Right lobe of liver (tissue), 6 donors: ENCODE measurements at regions not wholly inside any gene's neighbourhood (a gene's known extent, or its start where the extent isn't known, plus 50 kb on each side); places are given as distances from the start of the nearest gene placed in this dataset.

Experiments used
- ATAC-seq, 4 donors: fragments of 200-7000 bp; cut with Tn5 transposase; one replicate each; pipeline ENCODE4 v1.9.1; 2020; ENCODE audit warnings: mild to moderate bottlenecking in 4 of 4, moderate library complexity in 4 of 4
- DNase-seq, 3 donors: peaks; one replicate each; pipeline ENCODE4 v3.0.0-alpha.2; 2020
- H3K27ac ChIP-seq, 3 donors: fragments of 200-600 bp; one replicate each; pipeline ENCODE4 v1.8.0; 2022
- H3K27me3 ChIP-seq, 2 donors: fragments of 200-600 bp; one replicate each; pipeline ENCODE4 v1.8.0; 2022
- H3K36me3 ChIP-seq, 4 donors: fragments of 200-600 bp; sonication (generic) in 1 of 4; one replicate each; pipeline versions ENCODE4 v1.5.1 to v1.8.0; 2017 to 2022; ENCODE audit warnings: control low read depth in 1 of 4
- H3K4me1 ChIP-seq, 4 donors: fragments of 200-600 bp; sonication (generic) in 1 of 4; one replicate each; pipeline versions ENCODE4 v1.5.1 to v1.8.0; 2017 to 2022; ENCODE audit warnings: control low read depth in 1 of 4
- H3K4me3 ChIP-seq, 3 donors: fragments of 200-600 bp; one replicate each; pipeline ENCODE4 v1.8.0; 2022
- H3K9me3 ChIP-seq, 4 donors: fragments of 200-600 bp; sonication (generic) in 1 of 4; one replicate each; pipeline versions ENCODE4 v1.5.1 to v1.8.0; 2017 to 2022; ENCODE audit warnings: control low read depth in 1 of 4
- POLR2A ChIP-seq: fragments of 450-650 bp; IDR thresholded peaks from one replicate; pipeline ENCODE4 v1.6.1; 2017; ENCODE audit warnings: antibody characterized with exemption, mild to moderate bottlenecking
- WGBS: methylation state at CpG from one replicate; pipeline ENCODE4 v1.1.6; 2018; ENCODE audit warnings: low coverage, low lambda C conversion rate; ENCODE audit not compliant: insufficient coverage; ENCODE audit errors: missing lambda C conversion rate; 5-methylcytosine and 5-hydroxymethylcytosine counted together
- intact Hi-C, 2 donors: fragments of 100-400 bp; cut with DNase I; formaldehyde crosslinking; loops; one replicate each; pipeline versions ENCODE4 v1.11.2 to v1.14.1; 2022
- TF ChIP-seq, protein P1 (sequence below), 4 donors: fragments of 200-600 bp in 3 of 4; fragments of 450-650 bp in 1 of 4; IDR thresholded peaks; one replicate each; pipeline versions ENCODE4 v1.5.1 to v1.8.0; 2016 to 2022; ENCODE audit warnings: antibody characterized with exemption in 4 of 4, mild to moderate bottlenecking in 2 of 4
- donor health status: DM: no; HTN: yes; CAD: no.
- donor health status: DM: no; HTN: no; CAD: no.
- donor health status: DM: no; HTN: no; CAD: no.
- donor health status: DM: no; HTN: yes; CAD: no.
- donor health status: DM: no; HTN: yes; CAD: no.

DNA sequence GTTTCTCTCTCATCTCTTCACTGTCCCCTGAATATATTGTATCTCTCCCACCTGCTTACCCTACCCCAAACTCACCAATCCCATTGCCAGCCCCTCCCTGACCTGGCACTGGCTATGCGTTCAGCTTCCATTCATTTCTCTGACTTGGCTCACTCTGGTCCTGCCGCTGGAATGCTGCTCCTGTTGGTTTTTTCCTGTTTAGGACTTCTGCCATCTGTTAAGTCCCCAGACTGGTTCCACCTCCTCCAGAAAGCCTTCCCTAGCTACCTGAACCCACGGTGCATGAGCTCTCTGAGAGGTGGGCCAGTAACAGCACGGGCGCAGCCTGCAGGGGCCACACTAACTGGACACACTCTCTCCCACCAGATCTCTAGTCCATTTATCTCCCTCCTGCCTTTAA is 80.2 kb downstream of the HIF1AN start:
- no peaks in the 10 kb centered on the region for H3K4me1 ChIP-seq
- no peak for ATAC-seq
- no peaks in the 10 kb centered on the region for H3K27me3 ChIP-seq
- 21% methylated on average over 4 of the region's 5 CpGs for WGBS
- intact Hi-C loops = no loop called here
- H3K9me3 ChIP-seq = no peaks in the 10 kb centered on the region
- no peak overlapping the region for H3K27ac ChIP-seq
- DNase-seq = no peak
- no peaks in the 10 kb centered on the region for H3K36me3 ChIP-seq
- no peak overlapping the region for H3K4me3 ChIP-seq
- TF ChIP-seq POLR2A = no peak
- TF ChIP-seq, protein P1, sequence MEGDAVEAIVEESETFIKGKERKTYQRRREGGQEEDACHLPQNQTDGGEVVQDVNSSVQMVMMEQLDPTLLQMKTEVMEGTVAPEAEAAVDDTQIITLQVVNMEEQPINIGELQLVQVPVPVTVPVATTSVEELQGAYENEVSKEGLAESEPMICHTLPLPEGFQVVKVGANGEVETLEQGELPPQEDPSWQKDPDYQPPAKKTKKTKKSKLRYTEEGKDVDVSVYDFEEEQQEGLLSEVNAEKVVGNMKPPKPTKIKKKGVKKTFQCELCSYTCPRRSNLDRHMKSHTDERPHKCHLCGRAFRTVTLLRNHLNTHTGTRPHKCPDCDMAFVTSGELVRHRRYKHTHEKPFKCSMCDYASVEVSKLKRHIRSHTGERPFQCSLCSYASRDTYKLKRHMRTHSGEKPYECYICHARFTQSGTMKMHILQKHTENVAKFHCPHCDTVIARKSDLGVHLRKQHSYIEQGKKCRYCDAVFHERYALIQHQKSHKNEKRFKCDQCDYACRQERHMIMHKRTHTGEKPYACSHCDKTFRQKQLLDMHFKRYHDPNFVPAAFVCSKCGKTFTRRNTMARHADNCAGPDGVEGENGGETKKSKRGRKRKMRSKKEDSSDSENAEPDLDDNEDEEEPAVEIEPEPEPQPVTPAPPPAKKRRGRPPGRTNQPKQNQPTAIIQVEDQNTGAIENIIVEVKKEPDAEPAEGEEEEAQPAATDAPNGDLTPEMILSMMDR (IDR thresholded peaks at IDR 0.05) = no peak

DNA sequence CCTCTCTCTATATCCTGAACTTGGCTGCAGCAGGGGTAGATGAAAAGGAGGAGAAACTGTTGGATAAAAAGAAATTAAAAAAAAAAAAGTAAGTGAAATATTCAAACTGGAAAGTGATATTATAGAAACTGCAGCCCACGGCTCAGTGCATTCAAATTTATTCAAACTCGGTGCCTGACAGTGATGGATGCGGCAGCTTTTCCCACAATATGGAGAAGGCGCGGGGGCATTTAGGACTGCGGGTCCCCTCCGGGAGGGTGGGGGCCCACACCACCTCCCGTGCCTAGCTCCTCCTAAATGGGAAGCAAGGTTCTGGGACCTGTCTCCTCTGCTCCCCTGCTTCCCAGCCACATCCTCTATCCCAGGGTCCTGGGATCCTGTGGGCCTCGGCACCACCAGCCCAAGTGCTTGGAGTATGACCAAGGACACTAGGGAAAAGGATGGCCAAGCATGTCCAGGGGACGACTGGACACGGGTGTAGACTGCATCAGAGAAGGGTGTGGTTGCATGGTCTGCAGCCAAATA is 82.4 kb downstream of the HIF1AN start:
- intact Hi-C loops = no loop called here
- Histone ChIP-seq H3K4me3 (no peak overlapping the region), H3K36me3 (no peaks in the 10 kb centered on the region), H3K27ac (no peak overlapping the region), H3K27me3 (no peaks in the 10 kb centered on the region), H3K4me1 (no peaks in the 10 kb centered on the region), H3K9me3 (no peaks in the 10 kb centered on the region)
- DNase-seq = no peak
- ATAC-seq = no peak
- WGBS = 75% methylated on average over 4 of the region's 11 CpGs
- TF ChIP-seq POLR2A = no peak
- TF ChIP-seq, protein P1 (IDR thresholded peaks at IDR 0.05) = no peak

DNA sequence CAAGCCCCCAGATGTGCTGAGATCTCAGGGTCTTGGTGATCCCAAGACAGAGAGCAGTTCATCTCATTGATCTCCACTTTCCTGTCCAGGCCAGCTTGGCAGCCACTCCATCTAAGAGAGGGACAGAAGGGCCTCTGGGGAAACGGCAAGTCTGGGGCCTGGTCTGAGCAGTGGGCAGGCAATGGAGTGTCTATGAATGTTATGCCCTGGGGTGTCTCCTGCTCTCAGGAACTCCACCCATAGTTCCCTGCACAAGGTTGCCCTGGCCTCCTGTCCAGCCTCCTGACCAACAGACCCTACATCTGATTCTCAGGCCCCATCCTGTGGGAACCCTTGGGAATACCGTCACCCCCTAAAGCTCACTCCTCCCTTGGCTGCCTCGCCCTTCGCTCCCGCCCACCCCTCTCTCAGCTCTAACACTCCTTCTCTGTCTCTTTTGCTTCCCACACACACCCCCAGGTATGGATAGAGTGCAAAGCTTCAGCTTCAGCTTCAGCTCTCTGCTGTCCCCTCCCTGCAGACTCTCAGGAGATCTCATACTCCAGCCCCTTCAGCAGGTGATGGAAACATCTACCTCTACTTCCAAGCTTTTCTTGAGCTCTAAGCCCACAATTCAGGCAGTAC is 83.0 kb downstream of the HIF1AN start:
- intact Hi-C loops = no loop called here
- no peaks in the 10 kb centered on the region for H3K4me1 ChIP-seq
- ATAC-seq (no peak), DNase-seq (no peak)
- no peaks in the 10 kb centered on the region for H3K27me3 ChIP-seq
- TF ChIP-seq POLR2A = no peak
- TF ChIP-seq, protein P1 (IDR thresholded peaks at IDR 0.05) = no peak
- H3K27ac ChIP-seq = no peak overlapping the region
- 63% methylated on average over 4 of the region's 5 CpGs for WGBS
- H3K9me3 ChIP-seq = no peaks in the 10 kb centered on the region
- no peaks in the 10 kb centered on the region for H3K36me3 ChIP-seq
- no peak overlapping the region for H3K4me3 ChIP-seq

DNA sequence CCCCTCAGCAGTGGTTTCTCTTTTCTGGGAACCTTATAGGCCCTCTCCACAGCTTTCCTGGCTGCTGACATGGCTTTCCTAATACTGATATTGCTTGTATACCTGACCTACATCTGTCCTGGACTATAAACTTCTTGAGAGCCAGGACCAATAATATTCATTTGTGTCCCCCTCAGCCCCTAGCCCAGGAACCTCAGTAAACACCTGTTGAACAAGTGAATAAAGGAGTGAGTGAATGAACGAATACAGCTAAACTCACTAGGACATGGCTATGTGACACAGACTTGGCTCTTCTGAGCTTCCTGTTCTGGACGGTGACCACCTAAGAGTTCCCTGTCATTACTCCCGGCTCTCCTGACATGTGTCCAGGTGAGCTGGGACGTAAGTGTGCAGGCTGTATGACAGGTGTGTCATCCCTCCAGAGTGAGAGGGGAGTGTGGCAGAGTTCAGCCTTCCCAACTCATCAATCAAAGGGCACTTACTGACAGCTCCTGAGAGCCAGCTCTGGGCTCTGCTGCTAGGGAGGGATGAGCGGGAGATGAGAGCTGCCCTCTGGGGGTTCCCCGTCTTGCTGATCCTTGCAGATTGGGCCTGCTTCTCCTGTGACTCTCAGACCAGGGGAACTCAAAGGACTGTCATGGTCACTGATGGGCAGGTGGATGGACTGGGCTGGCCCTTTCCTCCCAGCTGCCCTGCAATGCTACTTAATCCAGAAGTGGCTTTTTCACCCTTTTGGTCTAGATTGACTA is 84.5 kb downstream of the HIF1AN start:
- Histone ChIP-seq H3K36me3 (no peaks in the 10 kb centered on the region), H3K27ac (no peak overlapping the region), H3K4me3 (no peak overlapping the region), H3K9me3 (no peaks in the 10 kb centered on the region), H3K4me1 (no peaks in the 10 kb centered on the region), H3K27me3 (no peaks in the 10 kb centered on the region)
- 63% methylated on average over 4 of the region's 6 CpGs for WGBS
- intact Hi-C loops = no loop called here
- no peak for TF ChIP-seq POLR2A
- TF ChIP-seq, protein P1 (IDR thresholded peaks at IDR 0.05) = no peak
- DNase-seq (no peak), ATAC-seq (no peak)
